SK-N-SH (cell line): ENCODE measurements at regions not wholly inside any gene's neighbourhood (a gene's known extent, or its start where the extent isn't known, plus 50 kb on each side); places are given as distances from the start of the nearest gene placed in this dataset.

Source experiments
- CTCF ChIA-PET: fragments of 300-600, 350-600 bp; formaldehyde crosslinking; extraction: SDS; loops from one replicate; lab custom pipeline; 2021; lab: Yijun Ruan, JAX
- POLR2A ChIA-PET: fragments of 350-600 bp; sonication (Branson Sonifier 250); formaldehyde crosslinking; extraction: SDS; loops from one replicate; lab custom pipeline; 2020; ENCODE audit warnings: antibody characterized with exemption, inconsistent platforms; lab: Yijun Ruan, JAX
- DNase-seq: peaks from one replicate; pipeline ENCODE4 v3.0.0; 2012
- H2AFZ ChIP-seq: fragments of 200-600 bp; sonication (generic); 2 replicates; pipeline ENCODE4 v1.8.1; 2016; ENCODE audit warnings: antibody characterized with exemption, mild to moderate bottlenecking, low read depth
- H3F3A ChIP-seq: fragments of 200-600 bp; sonication (generic); replicated peaks from 2 replicates; pipeline ENCODE3; 2016; ENCODE audit warnings: antibody characterized with exemption, mild to moderate bottlenecking; ENCODE audit not compliant: insufficient read depth
- H3K27ac ChIP-seq, 2 experiments: fragments of 200-500 bp in 1 of 2; fragments of 200-600 bp in 1 of 2; sonication (Bioruptor generic) in 1 of 2; sonication (generic), shearing (Covaris generic) in 1 of 2; 2 replicates each; pipeline versions ENCODE4 v1.5.1 to v1.6.1; 2014 to 2016; ENCODE audit warnings: low read depth in 2 of 2, inconsistent platforms in 1 of 2, low read length in 1 of 2, mild to moderate bottlenecking in 1 of 2, mixed read lengths in 1 of 2
- H3K27me3 ChIP-seq: fragments of 200-600 bp; sonication (generic), shearing (Covaris generic); 2 replicates; pipeline ENCODE4 v1.6.1; 2016; ENCODE audit warnings: mixed run types; ENCODE audit not compliant: insufficient read depth
- H3K36me3 ChIP-seq, 2 experiments: fragments of 200-500 bp in 1 of 2; fragments of 200-600 bp in 1 of 2; sonication (Bioruptor generic) in 1 of 2; sonication (generic) in 1 of 2; replicated peaks in 1 of 2; 2 replicates each; pipeline versions ENCODE3 to v1.5.1; 2014 to 2016; ENCODE audit warnings: low read length in 1 of 2, mild to moderate bottlenecking in 1 of 2; ENCODE audit not compliant: insufficient read depth in 2 of 2, control insufficient read depth in 1 of 2
- H3K4me1 ChIP-seq, 2 experiments: fragments of 200-500 bp in 1 of 2; fragments of 200-600 bp in 1 of 2; sonication (Bioruptor generic) in 1 of 2; sonication (generic), shearing (Covaris generic) in 1 of 2; 2 replicates each; pipeline versions ENCODE4 v1.5.1 to v1.6.1; 2014 to 2016; ENCODE audit warnings: low read depth in 1 of 2, low read length in 1 of 2, mixed run types in 1 of 2; ENCODE audit not compliant: insufficient read depth in 2 of 2, control insufficient read depth in 1 of 2
- H3K4me2 ChIP-seq: fragments of 200-600 bp; sonication (generic), shearing (Covaris generic); 2 replicates; pipeline ENCODE4 v1.6.1; 2017; ENCODE audit warnings: mixed run types
- H3K4me3 ChIP-seq, 2 experiments: fragments of 200-500 bp in 1 of 2; fragments of 200-600 bp in 1 of 2; sonication (Bioruptor generic) in 1 of 2; sonication (generic), shearing (Covaris generic) in 1 of 2; 2 replicates each; pipeline versions ENCODE4 v1.5.1 to v1.8.1; 2014 to 2016; ENCODE audit warnings: low read depth in 2 of 2, inconsistent platforms in 1 of 2, low read length in 1 of 2, mild to moderate bottlenecking in 1 of 2, mixed read lengths in 1 of 2, moderate library complexity in 1 of 2
- H3K79me2 ChIP-seq: fragments of 200-600 bp; sonication (generic); 2 replicates; pipeline ENCODE4 v1.8.1; 2017; ENCODE audit warnings: mild to moderate bottlenecking; ENCODE audit not compliant: insufficient read depth
- H3K9ac ChIP-seq: fragments of 200-600 bp; sonication (generic); 2 replicates; pipeline ENCODE4 v1.6.1; 2017; ENCODE audit warnings: mixed run types
- H3K9me2 ChIP-seq: fragments of 200-600 bp; sonication (generic); 2 replicates; pipeline ENCODE4 v1.6.1; 2017; ENCODE audit warnings: mixed run types
- H3K9me3 ChIP-seq: fragments of 200-600 bp; sonication (generic); 2 replicates; pipeline ENCODE4 v1.6.1; 2017; ENCODE audit warnings: mixed run types, mild to moderate bottlenecking, moderate library complexity
- H4K20me1 ChIP-seq: fragments of 200-600 bp; sonication (generic); 2 replicates; pipeline ENCODE4 v1.6.1; 2017; ENCODE audit warnings: mild to moderate bottlenecking, mixed run types; ENCODE audit not compliant: insufficient read depth
- EP300 ChIP-seq, 2 experiments: IDR thresholded peaks; 2 replicates each; pipeline versions ENCODE4 v1.4.0 to v1.6.1; 2012; ENCODE audit warnings: borderline replicate concordance in 1 of 2, low read depth in 1 of 2, low read length in 1 of 2
- EZH2phosphoT487 ChIP-seq: fragments of 200-600 bp; sonication (generic); IDR thresholded peaks from 2 replicates; pipeline ENCODE4 v1.6.1; 2017; ENCODE audit warnings: low read depth, mixed run types, mild to moderate bottlenecking, antibody characterized with exemption, moderate library complexity, borderline replicate concordance
- GATA2 ChIP-seq: sonication (generic); formaldehyde crosslinking; IDR thresholded peaks from 2 replicates; pipeline ENCODE4 v1.5.0; 2020; ENCODE audit warnings: mild to moderate bottlenecking, missing genetic modification reagents
- RAD21 ChIP-seq: IDR thresholded peaks from 2 replicates; pipeline ENCODE4 v1.6.1; 2012; ENCODE audit warnings: mild to moderate bottlenecking, low read length
- WGBS: methylation state at CpG from one replicate; pipeline ENCODE4 v1.1.6; 2017; ENCODE audit warnings: low lambda C conversion rate; 5-methylcytosine and 5-hydroxymethylcytosine counted together
- TF ChIP-seq, protein P1 (sequence below): IDR thresholded peaks from 2 replicates; pipeline ENCODE4 v1.6.1; 2012; ENCODE audit warnings: mild to moderate bottlenecking, low read depth, low read length, moderate library complexity
- TF ChIP-seq, protein P2 (sequence below): IDR thresholded peaks from 2 replicates; pipeline ENCODE4; 2012
- TF ChIP-seq, protein P3 (sequence below): fragments of 150-350 bp; IDR thresholded peaks from 2 replicates; pipeline ENCODE4 v1.6.1; 2016; ENCODE audit warnings: mild to moderate bottlenecking, low read depth, low read length
- TF ChIP-seq, protein P4 (sequence below): IDR thresholded peaks from 2 replicates; pipeline ENCODE4 v1.4.0; 2012; ENCODE audit warnings: low read depth
- TF ChIP-seq, protein P5 (sequence below): IDR thresholded peaks from 2 replicates; pipeline ENCODE4 v1.4.0; 2012; ENCODE audit warnings: low read depth, borderline replicate concordance

DNA sequence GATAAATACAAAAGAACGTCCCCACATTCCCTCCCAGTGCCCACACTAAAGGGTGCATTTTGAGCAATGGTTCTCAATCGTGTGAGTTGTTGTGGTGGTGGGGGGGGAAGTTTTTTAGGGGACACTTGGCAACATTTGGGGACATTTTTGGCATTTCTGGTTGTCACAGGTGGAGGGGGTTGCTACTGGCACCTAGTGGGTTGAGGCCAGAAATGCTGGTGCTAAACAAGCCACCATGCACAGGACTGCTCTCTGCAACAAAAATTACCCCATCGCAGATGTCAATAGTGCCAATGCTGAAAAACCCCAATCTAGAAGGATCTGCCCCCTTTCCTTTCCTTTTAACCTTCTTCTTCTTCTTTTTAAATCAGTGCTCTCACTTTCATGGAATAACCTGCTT is 453.3 kb downstream of the TSHZ3 start:
- H3K4me3 ChIP-seq, result no peak overlapping the region
- no peaks in the 10 kb centered on the region for H3K9me2 ChIP-seq
- no peaks in the 10 kb centered on the region for H3K9me3 ChIP-seq
- ChIA-PET POLR2A (no interaction called here), CTCF (interaction anchor here (2.1 kb wide), 1 partner anchor 230 kb away, joined by 5 read pairs; no protein-coding TSS in a partner anchor)
- no peak for DNase-seq
- TF ChIP-seq, protein P1, sequence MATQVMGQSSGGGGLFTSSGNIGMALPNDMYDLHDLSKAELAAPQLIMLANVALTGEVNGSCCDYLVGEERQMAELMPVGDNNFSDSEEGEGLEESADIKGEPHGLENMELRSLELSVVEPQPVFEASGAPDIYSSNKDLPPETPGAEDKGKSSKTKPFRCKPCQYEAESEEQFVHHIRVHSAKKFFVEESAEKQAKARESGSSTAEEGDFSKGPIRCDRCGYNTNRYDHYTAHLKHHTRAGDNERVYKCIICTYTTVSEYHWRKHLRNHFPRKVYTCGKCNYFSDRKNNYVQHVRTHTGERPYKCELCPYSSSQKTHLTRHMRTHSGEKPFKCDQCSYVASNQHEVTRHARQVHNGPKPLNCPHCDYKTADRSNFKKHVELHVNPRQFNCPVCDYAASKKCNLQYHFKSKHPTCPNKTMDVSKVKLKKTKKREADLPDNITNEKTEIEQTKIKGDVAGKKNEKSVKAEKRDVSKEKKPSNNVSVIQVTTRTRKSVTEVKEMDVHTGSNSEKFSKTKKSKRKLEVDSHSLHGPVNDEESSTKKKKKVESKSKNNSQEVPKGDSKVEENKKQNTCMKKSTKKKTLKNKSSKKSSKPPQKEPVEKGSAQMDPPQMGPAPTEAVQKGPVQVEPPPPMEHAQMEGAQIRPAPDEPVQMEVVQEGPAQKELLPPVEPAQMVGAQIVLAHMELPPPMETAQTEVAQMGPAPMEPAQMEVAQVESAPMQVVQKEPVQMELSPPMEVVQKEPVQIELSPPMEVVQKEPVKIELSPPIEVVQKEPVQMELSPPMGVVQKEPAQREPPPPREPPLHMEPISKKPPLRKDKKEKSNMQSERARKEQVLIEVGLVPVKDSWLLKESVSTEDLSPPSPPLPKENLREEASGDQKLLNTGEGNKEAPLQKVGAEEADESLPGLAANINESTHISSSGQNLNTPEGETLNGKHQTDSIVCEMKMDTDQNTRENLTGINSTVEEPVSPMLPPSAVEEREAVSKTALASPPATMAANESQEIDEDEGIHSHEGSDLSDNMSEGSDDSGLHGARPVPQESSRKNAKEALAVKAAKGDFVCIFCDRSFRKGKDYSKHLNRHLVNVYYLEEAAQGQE, result no peak
- TF ChIP-seq RAD21, result peak; percentile 45; the same call in 1 of the 2 replicates
- no peak overlapping the region for H3K27ac ChIP-seq
- no peak overlapping the region for H3K4me2 ChIP-seq
- no peaks in the 10 kb centered on the region for H3K27me3 ChIP-seq
- WGBS, result 26% methylated on average over 3 of the region's 3 CpGs
- H3K79me2 ChIP-seq, result no peaks in the 10 kb centered on the region
- H3F3A ChIP-seq, result no peaks in the 10 kb centered on the region
- no peaks in the 10 kb centered on the region for H3K4me1 ChIP-seq
- no peaks in the 10 kb centered on the region for H4K20me1 ChIP-seq
- no peak overlapping the region for H3K9ac ChIP-seq
- no peaks in the 10 kb centered on the region for H3K36me3 ChIP-seq
- no peak overlapping the region for H2AFZ ChIP-seq

DNA sequence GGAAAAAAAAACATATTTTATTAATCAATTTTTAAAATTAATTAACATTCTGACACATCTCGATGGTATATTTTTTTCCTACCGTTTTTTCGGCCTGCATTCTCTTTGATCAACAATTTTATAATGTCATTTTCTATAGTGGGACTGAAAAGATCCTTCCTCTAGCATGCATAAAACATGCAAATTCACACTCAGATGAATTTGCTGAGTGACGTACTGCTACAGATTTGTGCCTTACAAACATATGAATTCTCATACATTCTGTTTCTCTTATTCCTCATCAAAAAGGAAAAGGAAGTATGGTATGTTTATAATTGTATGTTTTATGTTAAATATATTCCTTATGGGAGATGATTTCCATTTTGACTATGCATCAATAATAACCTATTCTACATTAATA is 458.2 kb downstream of the TSHZ3 start:
- Histone ChIP-seq H3K9ac (no peak overlapping the region), H3K27ac (no peak overlapping the region), H3K9me2 (no peaks in the 10 kb centered on the region), H3K9me3 (no peaks in the 10 kb centered on the region), H3K4me1 (peaks cover 0 to 6% of the 10 kb centered on the region in 2 experiments; a peak in 1 of 4 replicates), H4K20me1 (no peaks in the 10 kb centered on the region), H3K4me3 (no peak overlapping the region), H3K4me2 (no peak overlapping the region), H3F3A (no peaks in the 10 kb centered on the region), H2AFZ (no peak overlapping the region), H3K27me3 (no peaks in the 10 kb centered on the region), H3K79me2 (no peaks in the 10 kb centered on the region), H3K36me3 (no peaks in the 10 kb centered on the region)
- POLR2A ChIA-PET, result no interaction called here
- no peak for DNase-seq
- WGBS, result 29% methylated on average over 4 of the region's 4 CpGs
- TF ChIP-seq, protein P2, sequence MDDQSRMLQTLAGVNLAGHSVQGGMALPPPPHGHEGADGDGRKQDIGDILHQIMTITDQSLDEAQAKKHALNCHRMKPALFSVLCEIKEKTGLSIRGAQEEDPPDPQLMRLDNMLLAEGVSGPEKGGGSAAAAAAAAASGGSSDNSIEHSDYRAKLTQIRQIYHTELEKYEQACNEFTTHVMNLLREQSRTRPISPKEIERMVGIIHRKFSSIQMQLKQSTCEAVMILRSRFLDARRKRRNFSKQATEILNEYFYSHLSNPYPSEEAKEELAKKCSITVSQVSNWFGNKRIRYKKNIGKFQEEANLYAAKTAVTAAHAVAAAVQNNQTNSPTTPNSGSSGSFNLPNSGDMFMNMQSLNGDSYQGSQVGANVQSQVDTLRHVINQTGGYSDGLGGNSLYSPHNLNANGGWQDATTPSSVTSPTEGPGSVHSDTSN, result no peak
- TF ChIP-seq, protein P3, sequence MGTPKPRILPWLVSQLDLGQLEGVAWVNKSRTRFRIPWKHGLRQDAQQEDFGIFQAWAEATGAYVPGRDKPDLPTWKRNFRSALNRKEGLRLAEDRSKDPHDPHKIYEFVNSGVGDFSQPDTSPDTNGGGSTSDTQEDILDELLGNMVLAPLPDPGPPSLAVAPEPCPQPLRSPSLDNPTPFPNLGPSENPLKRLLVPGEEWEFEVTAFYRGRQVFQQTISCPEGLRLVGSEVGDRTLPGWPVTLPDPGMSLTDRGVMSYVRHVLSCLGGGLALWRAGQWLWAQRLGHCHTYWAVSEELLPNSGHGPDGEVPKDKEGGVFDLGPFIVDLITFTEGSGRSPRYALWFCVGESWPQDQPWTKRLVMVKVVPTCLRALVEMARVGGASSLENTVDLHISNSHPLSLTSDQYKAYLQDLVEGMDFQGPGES, result no peak
- TF ChIP-seq EP300 (IDR thresholded peaks at IDR 0.05; ENCODE audit: borderline replicate concordance in 1 of 2, low read depth in 1 of 2, low read length in 1 of 2) (no peak), EZH2phosphoT487 (no peak), GATA2 (CRISPR knock-in tag) (no peak), RAD21 (no peak)
- TF ChIP-seq, protein P4, sequence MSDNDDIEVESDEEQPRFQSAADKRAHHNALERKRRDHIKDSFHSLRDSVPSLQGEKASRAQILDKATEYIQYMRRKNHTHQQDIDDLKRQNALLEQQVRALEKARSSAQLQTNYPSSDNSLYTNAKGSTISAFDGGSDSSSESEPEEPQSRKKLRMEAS, result no peak
- TF ChIP-seq, protein P5, sequence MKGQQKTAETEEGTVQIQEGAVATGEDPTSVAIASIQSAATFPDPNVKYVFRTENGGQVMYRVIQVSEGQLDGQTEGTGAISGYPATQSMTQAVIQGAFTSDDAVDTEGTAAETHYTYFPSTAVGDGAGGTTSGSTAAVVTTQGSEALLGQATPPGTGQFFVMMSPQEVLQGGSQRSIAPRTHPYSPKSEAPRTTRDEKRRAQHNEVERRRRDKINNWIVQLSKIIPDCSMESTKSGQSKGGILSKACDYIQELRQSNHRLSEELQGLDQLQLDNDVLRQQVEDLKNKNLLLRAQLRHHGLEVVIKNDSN, result no peak
- CTCF ChIA-PET, result no interaction called here
